ENCODE measurements at regions not wholly inside any gene's neighbourhood (a gene's known extent, or its start where the extent isn't known, plus 50 kb on each side); places are given as distances from the start of the nearest gene placed in this dataset.

DNA sequence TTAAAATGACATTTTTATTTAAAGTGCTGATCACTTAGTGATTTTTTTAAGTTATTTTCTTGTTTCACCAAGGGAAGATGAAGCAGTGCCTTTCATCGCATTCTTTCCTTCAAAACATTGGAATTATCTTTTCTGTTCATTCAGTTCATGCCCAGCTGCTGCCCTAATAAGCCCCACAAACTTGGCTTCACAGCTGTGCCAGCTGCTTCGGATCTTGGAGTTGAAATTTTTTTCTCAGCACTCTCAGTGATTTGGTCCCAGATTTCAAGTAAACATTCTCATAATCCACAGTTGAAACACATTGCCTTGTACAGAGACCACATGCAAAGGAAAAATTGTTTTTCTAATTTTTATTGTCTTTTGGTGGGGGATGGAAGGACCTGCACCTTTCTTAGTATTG lies 353.3 kb upstream of the LRP1B start:
- no peak for ATAC-seq
- no peaks in the 10 kb centered on the region for H3K27me3 Mint-ChIP-seq
- no peaks in the 10 kb centered on the region for H3K9me3 Mint-ChIP-seq (ENCODE audit: low read depth)
- no peaks in the 10 kb centered on the region for H3K36me3 Mint-ChIP-seq
- no peaks in the 10 kb centered on the region for H3K4me1 Mint-ChIP-seq
- no peak for DNase-seq
- no peak overlapping the region for H3K4me3 Mint-ChIP-seq
- no peak overlapping the region for H3K27ac Mint-ChIP-seq
- CTCF ChIA-PET: no interaction called here

DNA sequence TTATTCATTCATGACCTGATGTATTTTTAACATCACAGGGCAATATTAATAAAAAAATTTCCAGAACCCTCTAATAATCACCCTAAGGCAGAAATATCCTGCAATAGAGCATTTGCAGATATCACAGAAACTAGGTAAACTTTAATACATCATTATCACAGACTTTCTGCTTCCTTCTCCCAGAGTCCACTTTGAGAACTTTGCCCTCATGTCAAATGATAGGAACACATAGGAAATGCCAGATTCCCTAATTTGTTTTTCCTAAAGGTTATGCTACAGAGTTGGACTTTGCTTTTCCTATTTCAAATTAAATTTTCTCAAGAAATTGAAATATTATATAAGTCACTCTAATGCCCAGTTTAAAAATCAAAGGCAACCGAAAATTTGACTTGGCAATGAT lies 352.8 kb upstream of the LRP1B start:
- H3K4me1 Mint-ChIP-seq: no peaks in the 10 kb centered on the region
- DNase-seq: no peak
- H3K9me3 Mint-ChIP-seq (ENCODE audit: low read depth): peaks cover 3% of the 10 kb centered on the region
- CTCF ChIA-PET: no interaction called here
- no peak overlapping the region for H3K27ac Mint-ChIP-seq
- H3K4me3 Mint-ChIP-seq: no peak overlapping the region
- H3K27me3 Mint-ChIP-seq: no peaks in the 10 kb centered on the region
- H3K36me3 Mint-ChIP-seq: no peaks in the 10 kb centered on the region
- ATAC-seq: no peak

DNA sequence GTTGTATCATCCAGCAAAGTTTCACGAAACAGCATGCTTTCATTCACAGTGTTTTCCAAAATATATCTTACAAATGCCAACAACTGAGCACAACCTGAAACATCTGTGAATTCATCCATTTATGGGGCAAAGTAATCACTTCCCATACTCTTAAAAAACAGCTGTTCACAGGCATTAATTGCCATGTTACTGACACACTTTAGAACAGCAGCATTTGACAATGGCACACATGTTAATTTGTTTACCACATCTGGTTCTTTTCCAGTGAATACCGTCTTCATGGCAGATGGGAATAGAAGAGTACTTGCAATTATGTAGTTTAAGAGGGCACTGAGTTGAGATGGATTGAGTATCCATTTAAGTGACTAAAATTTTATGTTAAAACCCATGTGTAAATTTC lies 347.4 kb upstream of the LRP1B start:
- ATAC-seq (no peak), DNase-seq (no peak)
- Mint-ChIP-seq H3K27me3 (no peaks in the 10 kb centered on the region), H3K36me3 (no peaks in the 10 kb centered on the region), H3K4me3 (no peak overlapping the region), H3K9me3 (ENCODE audit: low read depth) (peaks cover 5% of the 10 kb centered on the region), H3K4me1 (no peaks in the 10 kb centered on the region), H3K27ac (no peak overlapping the region)
- CTCF ChIA-PET: interaction anchor here (0.6 kb wide), 1 partner anchor 20 kb away, joined by 5 read pairs; no protein-coding TSS in a partner anchor

DNA sequence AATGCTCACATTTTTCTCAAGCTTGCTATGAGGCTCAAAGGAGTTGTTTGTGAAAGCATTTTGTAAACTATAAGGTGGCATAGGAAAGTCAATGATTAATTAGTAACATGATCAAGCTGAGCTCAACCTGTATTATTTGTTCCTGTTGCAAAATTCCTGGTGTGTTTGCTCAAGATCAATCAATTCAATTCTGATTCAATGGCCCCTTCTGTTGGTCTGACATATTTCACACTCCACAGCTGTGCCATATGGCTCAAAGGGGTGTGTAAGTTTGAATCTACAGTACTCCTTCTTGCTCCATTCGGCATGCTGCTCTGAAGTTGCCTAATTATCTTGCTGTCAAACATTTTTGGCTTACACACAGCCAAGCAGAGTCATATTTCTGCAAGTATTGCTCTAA lies 341.6 kb upstream of the LRP1B start:
- ATAC-seq (no peak), DNase-seq (no peak)
- no peak overlapping the region for H3K4me3 Mint-ChIP-seq

DNA sequence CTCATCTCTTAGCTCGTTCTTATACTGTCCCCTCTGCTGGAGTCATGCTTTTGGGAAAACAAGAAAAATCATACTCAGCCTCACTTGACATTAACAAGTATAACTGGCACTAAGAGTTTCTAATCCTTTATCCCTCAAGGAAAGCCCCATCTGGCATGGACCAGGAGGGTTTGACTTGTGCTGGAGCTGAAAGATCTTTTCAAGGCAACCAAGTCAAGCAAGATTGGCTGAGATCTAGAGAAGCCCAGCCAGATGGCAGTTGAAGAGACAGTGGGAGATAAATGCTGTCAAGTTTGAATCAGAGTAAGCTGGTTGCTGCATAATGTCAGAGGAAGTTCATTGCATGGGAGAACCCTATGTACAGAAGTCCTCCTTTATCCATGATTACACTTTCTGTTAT lies 336.5 kb upstream of the LRP1B start:
- Mint-ChIP-seq H3K27me3 (no peaks in the 10 kb centered on the region), H3K9me3 (ENCODE audit: low read depth) (peaks cover 5% of the 10 kb centered on the region), H3K4me3 (no peak overlapping the region), H3K36me3 (no peaks in the 10 kb centered on the region), H3K27ac (no peak overlapping the region), H3K4me1 (no peaks in the 10 kb centered on the region)
- ATAC-seq: no peak
- no peak for DNase-seq
- CTCF ChIA-PET: no interaction called here

More for the DNA sequence above, 341.6 kb upstream of the LRP1B start:
- H3K4me1 Mint-ChIP-seq: no peaks in the 10 kb centered on the region
- H3K27me3 Mint-ChIP-seq: no peaks in the 10 kb centered on the region
- H3K9me3 Mint-ChIP-seq (ENCODE audit: low read depth): peaks cover 7% of the 10 kb centered on the region
- H3K27ac Mint-ChIP-seq: no peak overlapping the region
- no peaks in the 10 kb centered on the region for H3K36me3 Mint-ChIP-seq
- CTCF ChIA-PET: no interaction called here

DNA sequence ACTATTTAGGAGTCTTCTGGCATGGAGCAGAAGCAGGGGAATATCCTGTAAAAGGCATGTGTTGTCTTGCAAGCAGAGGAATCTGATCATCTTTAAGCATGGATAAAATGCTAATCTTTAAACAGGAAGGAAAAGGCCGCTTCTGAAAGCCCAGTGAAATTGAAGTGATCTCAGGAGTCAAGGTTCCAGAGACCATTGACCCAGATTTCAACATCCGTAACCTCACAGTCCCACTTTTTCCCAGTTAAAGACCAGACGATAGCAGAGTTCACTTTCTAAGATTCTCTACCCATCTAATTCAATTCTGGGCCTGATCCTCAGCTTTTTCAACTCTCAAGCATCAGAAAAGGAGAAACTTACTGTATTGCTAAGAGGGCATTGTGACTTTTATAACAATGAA lies 332.2 kb upstream of the LRP1B start:
- Mint-ChIP-seq H3K36me3 (no peaks in the 10 kb centered on the region), H3K27me3 (no peaks in the 10 kb centered on the region), H3K4me3 (no peak overlapping the region), H3K4me1 (no peaks in the 10 kb centered on the region), H3K9me3 (ENCODE audit: low read depth) (no peaks in the 10 kb centered on the region), H3K27ac (no peak overlapping the region)
- no peak for ATAC-seq
- CTCF ChIA-PET: no interaction called here
- no peak for DNase-seq

DNA sequence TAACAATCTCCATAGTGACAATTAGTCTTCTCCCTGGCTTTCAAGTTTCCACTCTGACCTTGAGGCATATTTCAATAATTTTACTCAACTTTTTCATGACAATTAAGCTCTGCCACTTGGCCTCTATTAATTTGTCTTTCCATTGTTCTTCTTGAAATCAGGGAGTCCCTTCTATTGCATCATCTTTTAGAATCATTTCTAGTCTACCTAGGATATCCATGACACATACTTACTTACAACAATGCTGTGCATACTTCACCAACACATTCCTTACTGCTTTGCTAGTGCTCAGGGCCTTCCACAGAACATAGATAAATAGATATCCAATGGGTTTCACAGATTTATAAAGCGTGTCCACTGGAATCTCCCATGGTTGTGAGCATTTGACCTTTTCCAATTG lies 331.5 kb upstream of the LRP1B start:
- ATAC-seq (no peak), DNase-seq (no peak)
- Mint-ChIP-seq H3K9me3 (ENCODE audit: low read depth) (no peaks in the 10 kb centered on the region), H3K4me1 (no peaks in the 10 kb centered on the region), H3K4me3 (no peak overlapping the region), H3K36me3 (no peaks in the 10 kb centered on the region), H3K27ac (no peak overlapping the region), H3K27me3 (no peaks in the 10 kb centered on the region)
- CTCF ChIA-PET: no interaction called here

DNA sequence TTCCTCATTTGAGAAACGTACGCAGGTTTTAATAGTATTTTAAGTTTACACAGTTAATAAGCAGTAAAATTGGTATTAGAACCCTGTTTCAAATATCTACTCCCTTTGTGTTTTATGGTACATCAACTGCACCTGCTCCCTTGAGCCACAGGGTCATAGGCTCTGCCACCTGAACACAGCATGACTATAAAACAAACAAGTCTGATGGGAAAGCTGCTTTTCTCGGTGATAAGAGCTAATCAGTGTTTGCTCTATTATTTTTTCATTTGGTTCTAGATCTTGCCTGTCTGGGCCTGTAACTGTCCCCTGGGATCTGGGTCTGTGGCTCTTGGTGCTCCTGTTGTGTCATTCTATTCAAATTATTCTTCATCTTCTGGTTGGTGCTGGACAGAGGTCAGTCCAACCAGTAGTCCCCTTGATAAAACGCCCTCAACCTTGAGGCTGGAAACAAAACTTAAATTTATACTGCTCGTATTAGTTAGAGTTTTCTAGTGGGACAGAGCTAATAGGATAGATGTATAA lies 314.8 kb upstream of the LRP1B start:
- DNase-seq: no peak
- CTCF ChIA-PET: no interaction called here
- Mint-ChIP-seq H3K36me3 (no peaks in the 10 kb centered on the region), H3K9me3 (ENCODE audit: low read depth) (peaks cover 11% of the 10 kb centered on the region), H3K27ac (no peak overlapping the region), H3K4me1 (no peaks in the 10 kb centered on the region), H3K27me3 (no peaks in the 10 kb centered on the region), H3K4me3 (no peak overlapping the region)
- no peak for ATAC-seq

DNA sequence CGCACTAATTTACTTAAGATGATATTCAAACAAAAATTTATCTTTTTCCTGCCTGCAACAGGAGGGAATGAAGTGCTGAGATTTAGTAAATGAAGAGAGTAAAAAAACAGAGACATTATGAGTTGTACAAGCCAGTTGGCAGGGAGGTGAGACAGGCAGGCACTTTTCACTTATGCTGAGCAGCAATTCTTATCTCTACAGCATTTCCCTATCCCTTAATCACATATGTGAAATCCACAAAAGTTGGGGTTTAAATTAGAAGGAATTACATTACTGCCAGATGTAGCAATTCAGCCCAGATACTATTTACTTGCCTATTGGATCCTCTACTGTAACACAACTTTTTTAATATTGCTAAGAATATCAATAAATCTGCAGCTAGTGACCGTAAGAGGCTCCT lies 314.2 kb upstream of the LRP1B start:
- DNase-seq (no peak), ATAC-seq (no peak)
- Mint-ChIP-seq H3K27ac (no peak overlapping the region), H3K27me3 (no peaks in the 10 kb centered on the region), H3K9me3 (ENCODE audit: low read depth) (peaks cover 11% of the 10 kb centered on the region), H3K36me3 (no peaks in the 10 kb centered on the region), H3K4me1 (no peaks in the 10 kb centered on the region), H3K4me3 (no peak overlapping the region)
- CTCF ChIA-PET: no interaction called here

DNA sequence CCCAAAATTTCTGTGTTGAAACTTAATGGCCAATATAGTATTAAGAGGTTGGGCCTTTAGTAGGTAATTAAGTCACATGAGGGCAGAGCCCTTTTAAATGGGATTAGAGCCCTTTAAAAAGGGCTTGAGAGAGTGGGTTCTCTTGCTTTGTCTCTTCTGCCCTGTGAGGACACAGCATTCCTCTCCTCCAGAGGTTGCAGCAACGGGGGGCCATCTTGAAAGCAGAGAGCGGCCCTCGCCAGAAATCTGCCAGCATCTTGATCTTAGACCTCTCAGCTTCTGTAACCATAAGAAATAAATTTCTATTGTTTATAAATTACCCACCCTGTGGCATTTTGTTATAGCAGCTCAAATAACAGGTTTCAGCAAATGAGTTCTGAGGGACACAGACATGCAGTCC lies 305.0 kb upstream of the LRP1B start:
- Mint-ChIP-seq H3K9me3 (ENCODE audit: low read depth) (peaks cover 5% of the 10 kb centered on the region), H3K36me3 (no peaks in the 10 kb centered on the region), H3K4me1 (no peaks in the 10 kb centered on the region), H3K27ac (no peak overlapping the region), H3K4me3 (no peak overlapping the region), H3K27me3 (no peaks in the 10 kb centered on the region)
- CTCF ChIA-PET: no interaction called here
- no peak for DNase-seq
- ATAC-seq: no peak

DNA sequence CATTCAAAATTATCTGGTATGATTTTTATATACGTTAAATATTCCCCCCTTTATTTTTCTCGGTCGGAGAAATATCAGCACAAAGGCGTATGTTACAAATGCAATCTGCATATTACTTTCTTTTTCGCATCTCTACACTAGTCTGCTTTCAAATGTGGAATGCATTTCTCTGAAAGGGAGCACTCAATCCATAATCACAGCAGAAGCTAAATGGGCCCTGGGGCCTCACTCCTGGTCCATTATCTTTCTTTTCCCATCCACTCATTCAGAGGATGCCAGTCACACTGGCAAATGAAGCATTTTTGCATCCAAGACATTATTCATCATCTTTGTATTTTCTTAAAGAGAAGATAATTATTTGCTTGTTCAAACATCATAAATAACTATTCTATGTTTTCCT lies 295.2 kb upstream of the LRP1B start:
- Mint-ChIP-seq H3K9me3 (ENCODE audit: low read depth) (no peaks in the 10 kb centered on the region), H3K27ac (no peak overlapping the region), H3K4me3 (no peak overlapping the region), H3K36me3 (no peaks in the 10 kb centered on the region), H3K4me1 (no peaks in the 10 kb centered on the region), H3K27me3 (no peaks in the 10 kb centered on the region)
- no peak for DNase-seq
- CTCF ChIA-PET: no interaction called here
- no peak for ATAC-seq

DNA sequence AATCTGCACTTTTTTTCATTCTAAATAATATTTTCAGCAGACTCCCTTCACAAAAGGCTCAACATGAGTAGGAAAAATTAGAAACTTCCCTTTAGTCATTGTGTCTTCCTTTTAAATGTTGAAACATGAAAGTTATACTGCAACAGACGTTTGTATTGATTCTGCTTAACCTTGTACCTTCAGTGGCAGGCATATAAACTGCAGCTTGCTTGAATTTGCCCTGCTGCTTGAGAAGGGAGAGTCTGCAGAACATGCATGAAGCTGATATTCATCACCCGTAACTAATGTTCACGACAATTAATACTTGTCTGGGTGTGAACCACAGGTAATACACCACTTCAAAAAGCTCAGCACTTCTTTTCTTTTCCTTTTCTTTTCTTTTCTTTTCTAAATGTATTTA lies 294.7 kb upstream of the LRP1B start:
- ATAC-seq: no peak
- CTCF ChIA-PET: no interaction called here

DNA sequence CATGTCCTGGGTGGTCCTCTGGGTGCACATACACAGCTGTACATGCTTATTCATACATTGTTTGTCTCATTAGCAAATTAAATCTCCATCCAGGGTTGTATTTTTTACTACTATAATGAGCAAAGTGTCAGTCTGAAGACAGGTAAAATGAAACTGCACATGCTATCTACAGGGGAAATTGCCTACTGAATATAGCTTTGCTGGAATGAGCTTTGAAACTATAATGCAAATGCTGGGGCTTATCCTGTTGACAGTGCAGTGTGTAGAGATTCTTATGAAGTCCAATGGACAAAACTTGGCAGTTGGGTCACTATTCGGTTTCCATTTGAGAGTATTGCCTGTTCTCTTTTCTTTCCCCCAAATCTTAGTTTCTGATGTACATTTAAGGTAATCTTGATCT lies 292.8 kb upstream of the LRP1B start:
- CTCF ChIA-PET: no interaction called here
- H3K27ac Mint-ChIP-seq: no peak overlapping the region
- H3K27me3 Mint-ChIP-seq: no peaks in the 10 kb centered on the region

More for the DNA sequence above, 294.7 kb upstream of the LRP1B start:
- Mint-ChIP-seq H3K4me3 (no peak overlapping the region), H3K36me3 (no peaks in the 10 kb centered on the region), H3K27me3 (no peaks in the 10 kb centered on the region), H3K4me1 (no peaks in the 10 kb centered on the region), H3K9me3 (ENCODE audit: low read depth) (no peaks in the 10 kb centered on the region), H3K27ac (no peak overlapping the region)
- DNase-seq: no peak

DNA sequence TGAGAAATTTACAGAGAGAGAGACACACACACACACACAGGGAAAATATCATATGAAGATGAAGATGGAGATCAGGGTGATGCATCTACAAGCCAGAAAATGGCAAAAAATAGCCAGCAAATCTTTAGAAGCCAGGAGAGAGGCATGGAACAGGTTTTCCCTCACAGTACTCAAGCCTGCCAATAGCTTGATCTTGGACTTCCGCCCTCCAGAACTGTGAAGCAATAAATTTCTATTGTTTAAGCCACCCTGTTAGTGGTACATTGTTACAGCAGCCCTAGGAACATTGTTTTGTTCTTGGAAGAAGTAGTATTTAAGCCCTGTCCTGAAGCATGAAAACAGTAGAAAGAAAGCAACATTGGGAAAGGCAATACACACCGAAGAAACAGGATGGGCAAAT lies 292.0 kb upstream of the LRP1B start:
- Mint-ChIP-seq H3K9me3 (ENCODE audit: low read depth) (no peaks in the 10 kb centered on the region), H3K4me3 (no peak overlapping the region), H3K27ac (no peak overlapping the region), H3K36me3 (no peaks in the 10 kb centered on the region), H3K4me1 (no peaks in the 10 kb centered on the region), H3K27me3 (no peaks in the 10 kb centered on the region)
- ATAC-seq (no peak), DNase-seq (no peak)
- CTCF ChIA-PET: no interaction called here

More for the DNA sequence above, 292.8 kb upstream of the LRP1B start:
- ATAC-seq (no peak), DNase-seq (no peak)
- Mint-ChIP-seq H3K36me3 (no peaks in the 10 kb centered on the region), H3K4me3 (no peak overlapping the region), H3K9me3 (ENCODE audit: low read depth) (no peaks in the 10 kb centered on the region), H3K4me1 (no peaks in the 10 kb centered on the region)

DNA sequence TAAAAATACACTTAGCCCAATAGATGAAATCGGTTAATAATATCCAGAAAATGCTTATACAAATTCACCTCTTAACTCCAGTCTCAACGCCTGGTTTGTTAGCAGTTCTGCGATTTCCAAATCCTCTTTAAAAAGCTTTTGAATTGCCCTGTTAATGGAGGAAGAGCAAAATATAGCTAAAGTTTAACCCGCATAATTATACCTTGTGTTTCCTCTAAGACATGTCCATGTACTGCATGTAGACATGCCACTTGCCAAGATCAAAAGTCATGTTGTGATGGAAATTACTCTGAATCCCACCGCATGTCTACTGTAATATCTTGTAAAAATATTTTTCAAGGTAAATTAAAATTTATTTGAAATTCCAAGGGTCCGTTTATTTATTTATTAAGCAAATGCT lies 291.2 kb upstream of the LRP1B start:
- DNase-seq (no peak), ATAC-seq (no peak)
- H3K9me3 Mint-ChIP-seq (ENCODE audit: low read depth): no peaks in the 10 kb centered on the region
- H3K4me3 Mint-ChIP-seq: no peak overlapping the region
- no peak overlapping the region for H3K27ac Mint-ChIP-seq
- no peaks in the 10 kb centered on the region for H3K4me1 Mint-ChIP-seq
- CTCF ChIA-PET: no interaction called here
- no peaks in the 10 kb centered on the region for H3K36me3 Mint-ChIP-seq
- H3K27me3 Mint-ChIP-seq: no peaks in the 10 kb centered on the region

All from activated CD8-positive, alpha-beta memory T cell treated with anti-CD3 and anti-CD28 coated beads, Interleukin-2, amount 10 ng/mL, durations not matched to agents 7 days and 5 days (primary cell).